A673 (cell line): ENCODE measurements at regions not wholly inside any gene's neighbourhood (a gene's known extent, or its start where the extent isn't known, plus 50 kb on each side); places are given as distances from the start of the nearest gene placed in this dataset.
"Not testable (repeated sequence)": the region's sequence is repeated elsewhere in the genome, so short reads cannot be mapped to it uniquely, and the experiment has no call there.

Source experiments
- BruUV-seq: library from RNA; stranded (reverse); fragments of 400-500 nt; replicated peaks from 2 replicates; lab custom pipeline; 2021; lab: Mats Ljungman, UMichigan
- CTCF ChIA-PET: fragments of 300-600 bp; sonication (Branson Sonifier 250); formaldehyde crosslinking; loops from one replicate; lab custom pipeline; 2022; ENCODE audit warnings: antibody characterized with exemption; lab: Charles Lee
- POLR2A ChIA-PET: fragments of 300-600 bp; sonication (Branson Sonifier 250); formaldehyde crosslinking; loops from one replicate; lab custom pipeline; 2022; ENCODE audit warnings: antibody characterized with exemption; ENCODE audit not compliant: low non-redundant PET; lab: Charles Lee
- DNase-seq: peaks from one replicate; pipeline ENCODE4 v3.0.0-alpha.2; 2015; ENCODE audit warnings: low spot score
- H3K27ac ChIP-seq: fragments of 200-600 bp; sonication (generic); 2 replicates; pipeline ENCODE4 v1.5.1; 2016; ENCODE audit warnings: mixed run types, low read depth, mild to moderate bottlenecking, mixed read lengths, antibody characterized with exemption, low read length; ENCODE audit not compliant: poor library complexity, severe bottlenecking
- H3K27me3 ChIP-seq: fragments of 200-600 bp; sonication (generic); replicated peaks from 2 replicates; pipeline ENCODE4 v1.6.1; 2017; ENCODE audit warnings: mixed run types, low read depth, mild to moderate bottlenecking, mixed read lengths, antibody characterized with exemption, low read length; ENCODE audit not compliant: insufficient read depth, poor library complexity
- H3K36me3 ChIP-seq: fragments of 200-600 bp; sonication (generic); 2 replicates; pipeline ENCODE4 v1.6.1; 2016; ENCODE audit warnings: mixed run types, mild to moderate bottlenecking, mixed read lengths, antibody characterized with exemption, low read length; ENCODE audit not compliant: insufficient read depth, poor library complexity, severe bottlenecking
- H3K4me1 ChIP-seq: fragments of 200-600 bp; sonication (generic); 2 replicates; pipeline ENCODE4 v1.6.1; 2017; ENCODE audit warnings: mixed run types, mild to moderate bottlenecking, mixed read lengths, antibody characterized with exemption, low read length; ENCODE audit not compliant: insufficient read depth, poor library complexity, severe bottlenecking
- H3K4me3 ChIP-seq: fragments of 200-600 bp; sonication (generic); 2 replicates; pipeline ENCODE4 v1.5.1; 2016; ENCODE audit warnings: low read depth, mixed run types, mild to moderate bottlenecking, mixed read lengths, low read length; ENCODE audit not compliant: poor library complexity, severe bottlenecking
- H3K9me3 ChIP-seq: fragments of 200-600 bp; sonication (generic); 2 replicates; pipeline ENCODE4 v1.6.1; 2016; ENCODE audit warnings: mixed run types, low read depth, mild to moderate bottlenecking, mixed read lengths, antibody characterized with exemption, low read length; ENCODE audit not compliant: poor library complexity, severe bottlenecking
- CTCF ChIP-seq: fragments of 300-800, 200-600 bp; sonication (generic); conservative IDR thresholded peaks from 2 replicates; pipeline ENCODE4 v1.5.1; 2017; ENCODE audit warnings: low read depth, mild to moderate bottlenecking, antibody characterized with exemption, low read length, moderate library complexity, mixed read lengths
- EZH2 ChIP-seq: fragments of 200-600 bp; sonication (generic); IDR thresholded peaks from 2 replicates; pipeline ENCODE4 v1.6.1; 2017; ENCODE audit warnings: borderline replicate concordance, low read depth, mild to moderate bottlenecking, mixed read lengths, antibody characterized with exemption, low read length; ENCODE audit not compliant: poor library complexity, severe bottlenecking
- intact Hi-C: fragments of 100-400 bp; cut with micrococcal nuclease; formaldehyde crosslinking; loops from one replicate; pipeline ENCODE4 v1.10.0; 2022; ENCODE audit not compliant: unreplicated experiment

GRCh38 chr4:95779447-95779846, 60.4 kb upstream of the PDHA2 start:
- DNase-seq: no peak
- CTCF ChIA-PET: no interaction called here
- H3K36me3 ChIP-seq: no peaks in the 10 kb centered on the region
- no peaks in the 10 kb centered on the region for H3K9me3 ChIP-seq
- TF ChIP-seq EZH2 (no peak), CTCF (no peak)
- H3K4me3 ChIP-seq: no peak overlapping the region
- no peak overlapping the region for H3K27ac ChIP-seq
- intact Hi-C loops: no loop called here
- no TSS peak for BruUV-seq
- no peaks in the 10 kb centered on the region for H3K4me1 ChIP-seq
- no peaks in the 10 kb centered on the region for H3K27me3 ChIP-seq
- POLR2A ChIA-PET: no interaction called here

- Histone ChIP-seq H3K27ac (no peak overlapping the region), H3K4me1 (no peaks in the 10 kb centered on the region), H3K4me3 (no peak overlapping the region), H3K27me3 (no peaks in the 10 kb centered on the region), H3K9me3 (no peaks in the 10 kb centered on the region), H3K36me3 (no peaks in the 10 kb centered on the region)
- TF ChIP-seq EZH2 (no peak), CTCF (no peak)
- ChIA-PET POLR2A (no interaction called here), CTCF (no interaction called here)
- no TSS peak for BruUV-seq
- intact Hi-C loops: no loop called here
- no peak for DNase-seq
Observed at GRCh38 chr4:95778666-95779065, 61.2 kb upstream of the PDHA2 start.

GRCh38 chr4:95770605-95771004, 69.3 kb upstream of the PDHA2 start:
- H3K4me1 ChIP-seq, H3K36me3 ChIP-seq, DNase-seq, H3K27me3 ChIP-seq, intact Hi-C loops, H3K27ac ChIP-seq, CTCF ChIA-PET, BruUV-seq, H3K9me3 ChIP-seq, POLR2A ChIA-PET, H3K4me3 ChIP-seq: not testable (repeated sequence)

GRCh38 chr4:95764961-95765360, 74.9 kb upstream of the PDHA2 start:
- Histone ChIP-seq H3K27ac (no peak overlapping the region), H3K9me3 (no peaks in the 10 kb centered on the region), H3K27me3 (no peaks in the 10 kb centered on the region), H3K36me3 (no peaks in the 10 kb centered on the region), H3K4me3 (no peak overlapping the region), H3K4me1 (peaks cover 12% of the 10 kb centered on the region)
- ChIA-PET CTCF (no interaction called here), POLR2A (no interaction called here)
- no peak for DNase-seq
- intact Hi-C loops: no loop called here
- BruUV-seq: no TSS peak
- TF ChIP-seq CTCF (no peak), EZH2 (no peak)
